HG03457 (cell line): ENCODE measurements at regions not wholly inside any gene's neighbourhood (a gene's known extent, or its start where the extent isn't known, plus 50 kb on each side); places are given as distances from the start of the nearest gene placed in this dataset.
"Not testable (repeated sequence)": the region's sequence is repeated elsewhere in the genome, so short reads cannot be mapped to it uniquely, and the experiment has no call there.

Experiments
- ATAC-seq: cut with Tn5 transposase; IDR thresholded peaks from one replicate; pipeline ENCODE4 v1.9.1; 2021; ENCODE audit warnings: moderate number of reproducible peaks; ENCODE audit not compliant: unreplicated experiment

- no peak for ATAC-seq
Observed at GRCh38 chr13:53264751-53265385, 236.3 kb downstream of the OLFM4 start.

GRCh38 chr13:53266757-53267156 lies 238.1 kb downstream of the OLFM4 start:
- ATAC-seq: no peak

GRCh38 chr13:53269634-53270033 lies 241.0 kb downstream of the OLFM4 start:
- ATAC-seq: no peak

GRCh38 chr13:53272873-53273272 lies 244.3 kb downstream of the OLFM4 start:
- no peak for ATAC-seq

- no peak for ATAC-seq
Observed at GRCh38 chr13:53276265-53276664, 247.7 kb downstream of the OLFM4 start.

GRCh38 chr13:53281677-53282076 lies 253.1 kb downstream of the OLFM4 start:
- no peak for ATAC-seq

GRCh38 chr13:53285896-53286430 lies 257.4 kb downstream of the OLFM4 start:
- ATAC-seq: no peak

GRCh38 chr13:53298396-53298795 lies 269.8 kb downstream of the OLFM4 start:
- no peak for ATAC-seq

GRCh38 chr13:53301449-53301848 lies 272.8 kb downstream of the OLFM4 start:
- no peak for ATAC-seq

GRCh38 chr13:53305419-53305818 lies 276.8 kb downstream of the OLFM4 start:
- ATAC-seq: not testable (repeated sequence)

GRCh38 chr13:53310786-53311185 lies 282.2 kb downstream of the OLFM4 start:
- no peak for ATAC-seq

- no peak for ATAC-seq
Observed at GRCh38 chr13:53311561-53311960, 282.9 kb downstream of the OLFM4 start.

GRCh38 chr13:53321296-53321801 lies 292.7 kb downstream of the OLFM4 start:
- no peak for ATAC-seq

GRCh38 chr13:53324656-53325055 lies 296.0 kb downstream of the OLFM4 start:
- no peak for ATAC-seq

- no peak for ATAC-seq
Observed at GRCh38 chr13:53326716-53327115, 298.1 kb downstream of the OLFM4 start.

- ATAC-seq: no peak
Observed at GRCh38 chr13:53327680-53328315, 299.2 kb downstream of the OLFM4 start.

- ATAC-seq: no peak
Observed at GRCh38 chr13:53336441-53337160, 308.0 kb downstream of the OLFM4 start.

GRCh38 chr13:53338760-53339159 lies 310.1 kb downstream of the OLFM4 start:
- ATAC-seq: no peak

- no peak for ATAC-seq
Observed at GRCh38 chr13:53340505-53341143, 312.0 kb downstream of the OLFM4 start.

GRCh38 chr13:53341144-53341510 lies 312.5 kb downstream of the OLFM4 start:
- no peak for ATAC-seq

GRCh38 chr13:53342623-53343360 lies 314.2 kb downstream of the OLFM4 start:
- ATAC-seq: no peak
